OCI-LY1 (cell line): ENCODE measurements at regions not wholly inside any gene's neighbourhood (a gene's known extent, or its start where the extent isn't known, plus 50 kb on each side); places are given as distances from the start of the nearest gene placed in this dataset.

Experiments used
- CTCF ChIP-seq: fragments of 200-600 bp; sonication (generic), shearing (Covaris generic); IDR thresholded peaks from 2 replicates; pipeline ENCODE4 v1.5.1; 2017; ENCODE audit warnings: mild to moderate bottlenecking, antibody characterized with exemption, low read length, moderate library complexity, mixed read lengths
- EZH2 ChIP-seq: fragments of 200-600 bp; sonication (generic), shearing (Covaris generic); IDR thresholded peaks from 2 replicates; pipeline ENCODE4 v1.8.0; 2017; ENCODE audit warnings: borderline replicate concordance, mixed run types, mild to moderate bottlenecking, antibody characterized with exemption, low read length, moderate library complexity, mixed read lengths

- TF ChIP-seq CTCF = no peak; the same call in 1 of the 2 replicates
- TF ChIP-seq EZH2 = no peak
Observed at GRCh38 chr2:7809640-7810039, 872.2 kb upstream of the ID2 start.
